ENCODE measurements at regions not wholly inside any gene's neighbourhood (a gene's known extent, or its start where the extent isn't known, plus 50 kb on each side); places are given as distances from the start of the nearest gene placed in this dataset.
"Not testable (repeated sequence)": the region's sequence is repeated elsewhere in the genome, so short reads cannot be mapped to it uniquely, and the experiment has no call there.

- DNase-seq (ENCODE audit: low read depth): no peak
- no peak for TF ChIP-seq CTCF (IDR thresholded peaks at IDR 0.05; ENCODE audit: insufficient read depth, low read depth, low read length, missing control alignments)
- H3K4me3 ChIP-seq (ENCODE audit: low read length): no peak overlapping the region
Observed at GRCh38 chr3:33956206-33956605, 157.8 kb downstream of the PDCD6IP start.

GRCh38 chr3:33956776-33957175, 158.3 kb downstream of the PDCD6IP start:
- no peak overlapping the region for H3K4me3 ChIP-seq (ENCODE audit: low read length)
- DNase-seq (ENCODE audit: low read depth): no peak
- TF ChIP-seq CTCF (IDR thresholded peaks at IDR 0.05; ENCODE audit: insufficient read depth, low read depth, low read length, missing control alignments): no peak

- H3K4me3 ChIP-seq (ENCODE audit: low read length): no peak overlapping the region
- no peak for TF ChIP-seq CTCF (IDR thresholded peaks at IDR 0.05; ENCODE audit: insufficient read depth, low read depth, low read length, missing control alignments)
- DNase-seq (ENCODE audit: low read depth): no peak
Observed at GRCh38 chr3:33957176-33957575, 158.7 kb downstream of the PDCD6IP start.

- TF ChIP-seq CTCF (IDR thresholded peaks at IDR 0.05; ENCODE audit: insufficient read depth, low read depth, low read length, missing control alignments): no peak
- no peak for DNase-seq (ENCODE audit: low read depth)
Observed at GRCh38 chr3:33958661-33959060, 160.2 kb downstream of the PDCD6IP start.

GRCh38 chr3:33962396-33962795, 164.0 kb downstream of the PDCD6IP start:
- no peak for TF ChIP-seq CTCF (IDR thresholded peaks at IDR 0.05; ENCODE audit: insufficient read depth, low read depth, low read length, missing control alignments)
- H3K4me3 ChIP-seq (ENCODE audit: low read length): no peak overlapping the region
- peak; percentile 10 for DNase-seq (ENCODE audit: low read depth)

More at GRCh38 chr3:33958661-33959060, 160.2 kb downstream of the PDCD6IP start:
- no peak overlapping the region for H3K4me3 ChIP-seq (ENCODE audit: low read length)

GRCh38 chr3:33970180-33970579, 171.8 kb downstream of the PDCD6IP start:
- not testable (repeated sequence) for H3K4me3 ChIP-seq (ENCODE audit: low read length); DNase-seq (ENCODE audit: low read depth)

GRCh38 chr3:33971055-33971454, 172.6 kb downstream of the PDCD6IP start:
- no peak for DNase-seq (ENCODE audit: low read depth)
- no peak for TF ChIP-seq CTCF (IDR thresholded peaks at IDR 0.05; ENCODE audit: insufficient read depth, low read depth, low read length, missing control alignments)
- H3K4me3 ChIP-seq (ENCODE audit: low read length): no peak overlapping the region

GRCh38 chr3:33975463-33975862, 177.0 kb downstream of the PDCD6IP start:
- TF ChIP-seq CTCF (IDR thresholded peaks at IDR 0.05; ENCODE audit: insufficient read depth, low read depth, low read length, missing control alignments): no peak
- no peak overlapping the region for H3K4me3 ChIP-seq (ENCODE audit: low read length)
- DNase-seq (ENCODE audit: low read depth): peak; percentile 32
